HG03571 (cell line): ENCODE measurements at regions not wholly inside any gene's neighbourhood (a gene's known extent, or its start where the extent isn't known, plus 50 kb on each side); places are given as distances from the start of the nearest gene placed in this dataset.
"Not testable (repeated sequence)": the region's sequence is repeated elsewhere in the genome, so short reads cannot be mapped to it uniquely, and the experiment has no call there.

Experiments
- ATAC-seq: cut with Tn5 transposase; IDR thresholded peaks from one replicate; pipeline ENCODE4 v1.9.1; 2021; ENCODE audit not compliant: unreplicated experiment

DNA sequence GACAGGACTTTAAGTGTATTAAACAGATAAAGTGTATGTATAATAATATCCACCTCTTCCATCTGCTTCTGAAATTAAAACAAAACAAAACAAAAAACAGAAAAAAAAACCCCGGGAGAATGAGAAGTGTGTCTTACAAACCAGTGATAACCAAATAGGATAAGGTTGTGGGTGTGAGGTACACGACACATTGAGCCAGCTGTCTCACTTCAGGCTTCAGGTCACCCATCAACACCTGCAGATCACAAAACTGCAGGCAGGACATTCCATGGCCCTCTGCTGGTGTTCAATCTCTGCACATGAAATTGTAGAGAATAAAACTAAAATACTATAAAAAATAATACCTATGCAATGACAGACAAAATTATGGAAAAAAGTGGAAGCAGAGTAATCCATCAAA lies 339.9 kb downstream of the SFMBT2 start:
- no peak for ATAC-seq

GRCh38 chr10:7069706-7070105 lies 341.1 kb downstream of the SFMBT2 start:
- no peak for ATAC-seq

- no peak for ATAC-seq
These were observed 354.6 kb downstream of the SFMBT2 start for GRCh38 chr10:7056216-7056615.

- ATAC-seq, result no peak
These were observed 355.9 kb downstream of the SFMBT2 start for GRCh38 chr10:7054915-7055314.

- ATAC-seq, result no peak
These were observed 357.6 kb downstream of the SFMBT2 start for GRCh38 chr10:7053195-7053594.

DNA sequence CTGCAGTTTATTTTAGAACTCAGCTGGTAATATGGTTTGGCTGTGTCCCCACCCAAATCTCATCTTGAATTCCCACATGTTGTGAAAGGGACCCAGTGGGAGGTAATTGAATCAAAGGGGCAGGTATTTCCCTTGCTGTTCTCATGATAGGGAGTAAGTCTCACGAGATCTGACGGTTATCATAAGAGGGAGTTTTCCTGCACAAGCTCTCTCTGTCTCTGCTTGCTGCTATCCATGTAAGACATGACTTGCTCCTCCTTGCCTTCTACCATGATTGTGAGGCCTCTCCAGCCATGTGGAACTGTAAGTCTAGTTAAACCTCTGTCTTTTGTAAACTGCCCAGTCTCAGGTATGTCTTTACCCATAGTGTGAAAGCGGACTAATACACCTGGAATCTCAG lies 360.8 kb downstream of the SFMBT2 start:
- ATAC-seq, result not testable (repeated sequence)

GRCh38 chr10:7048061-7048460 lies 362.8 kb downstream of the SFMBT2 start:
- ATAC-seq, result no peak

DNA sequence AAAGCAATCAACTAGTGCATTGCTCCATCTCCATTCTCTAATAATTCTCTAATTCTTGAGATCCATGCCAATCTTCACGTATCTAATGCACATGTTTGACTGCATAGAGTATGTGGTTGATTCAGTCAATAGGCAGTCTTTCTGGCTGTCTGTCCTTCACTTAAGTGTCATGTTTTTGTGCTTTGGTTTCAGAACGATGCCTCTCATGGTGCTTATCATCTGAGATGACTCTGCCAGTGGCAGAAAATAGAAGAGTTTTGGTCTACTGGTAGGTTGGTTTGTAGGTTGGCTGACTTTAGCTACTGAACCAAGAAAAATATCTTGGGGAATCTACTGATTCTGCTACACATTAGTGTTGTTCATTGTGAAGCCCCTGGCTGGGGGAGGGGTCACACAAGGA lies 364.2 kb downstream of the SFMBT2 start:
- ATAC-seq, result peak; percentile 39

- peak; percentile 65 for ATAC-seq
These were observed 364.8 kb downstream of the SFMBT2 start for GRCh38 chr10:7045891-7046599.

- ATAC-seq, result no peak
These were observed 367.7 kb downstream of the SFMBT2 start for GRCh38 chr10:7043055-7043653.

- no peak for ATAC-seq
These were observed 368.3 kb downstream of the SFMBT2 start for GRCh38 chr10:7042419-7043054.

- ATAC-seq, result no peak
These were observed 368.8 kb downstream of the SFMBT2 start for GRCh38 chr10:7042000-7042399.

- no peak for ATAC-seq
These were observed 370.2 kb downstream of the SFMBT2 start for GRCh38 chr10:7040681-7041080.

- ATAC-seq, result no peak
These were observed 371.0 kb downstream of the SFMBT2 start for GRCh38 chr10:7039859-7040258.

DNA sequence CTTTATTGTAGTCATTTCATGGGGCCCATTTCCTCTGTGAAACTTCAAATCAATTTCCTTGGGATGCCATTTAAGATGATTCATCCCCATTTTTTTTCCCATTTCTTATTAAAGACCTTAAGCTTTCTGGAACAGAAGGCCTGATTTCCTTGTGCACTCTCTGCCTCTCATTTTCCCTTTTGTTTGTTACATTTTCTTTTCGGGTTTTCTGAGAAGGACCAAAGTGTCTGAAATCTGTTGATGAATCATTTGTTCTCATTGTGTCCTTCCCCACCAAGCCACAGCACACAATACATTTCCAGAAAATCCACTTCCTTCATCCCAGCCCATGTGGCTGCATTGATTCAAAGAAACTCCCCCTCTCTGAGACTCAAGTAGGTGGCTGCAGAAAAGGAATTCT lies 372.4 kb downstream of the SFMBT2 start:
- no peak for ATAC-seq

DNA sequence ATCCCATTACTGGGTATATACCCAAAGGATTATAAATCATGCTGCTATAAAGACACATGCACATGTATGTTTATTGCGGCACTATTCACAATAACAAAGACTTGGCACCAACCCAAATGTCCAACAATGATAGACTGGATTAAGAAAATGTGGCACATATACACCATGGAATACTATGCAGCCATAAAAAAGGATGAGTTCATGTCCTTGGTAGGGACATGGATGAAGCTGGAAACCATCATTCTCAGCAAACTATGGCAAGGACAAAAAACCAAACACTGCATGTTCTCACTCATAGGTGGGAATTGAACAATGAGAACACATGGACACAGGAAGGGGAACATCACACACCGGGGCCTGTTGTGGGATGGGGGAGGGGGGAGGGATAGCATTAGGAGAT lies 373.4 kb downstream of the SFMBT2 start:
- ATAC-seq, result not testable (repeated sequence)

GRCh38 chr10:7036951-7037350 lies 373.9 kb downstream of the SFMBT2 start:
- no peak for ATAC-seq

- no peak for ATAC-seq
These were observed 375.6 kb downstream of the SFMBT2 start for GRCh38 chr10:7035126-7035761.

- no peak for ATAC-seq
These were observed 377.8 kb downstream of the SFMBT2 start for GRCh38 chr10:7033031-7033430.

GRCh38 chr10:7030134-7030855 lies 380.5 kb downstream of the SFMBT2 start:
- no peak for ATAC-seq

- no peak for ATAC-seq
These were observed 381.2 kb downstream of the SFMBT2 start for GRCh38 chr10:7029672-7030071.
